ENCODE measurements at regions not wholly inside any gene's neighbourhood (a gene's known extent, or its start where the extent isn't known, plus 50 kb on each side); places are given as distances from the start of the nearest gene placed in this dataset.

DNA sequence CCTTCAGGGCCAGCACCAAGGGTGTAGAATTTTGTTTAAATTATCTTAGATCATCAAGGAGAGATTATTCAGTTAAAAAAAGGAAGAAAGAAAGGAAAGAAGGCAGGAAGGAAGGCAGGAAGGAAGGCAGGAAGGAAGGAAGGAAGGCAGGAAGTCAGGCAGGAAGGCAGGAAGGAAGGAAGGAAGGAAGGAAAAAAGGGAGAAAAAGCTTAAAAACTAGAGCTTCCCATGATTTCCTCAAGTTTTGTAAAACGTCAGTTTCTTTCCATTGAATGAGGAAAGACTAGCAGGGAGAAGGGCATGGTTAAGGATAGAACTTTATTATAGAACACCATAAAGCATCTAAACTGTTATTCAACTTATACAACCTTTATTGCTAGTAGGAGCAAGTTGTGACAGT is 2672.0 kb upstream of the PCDH20 start:
- TF ChIP-seq, protein P1, sequence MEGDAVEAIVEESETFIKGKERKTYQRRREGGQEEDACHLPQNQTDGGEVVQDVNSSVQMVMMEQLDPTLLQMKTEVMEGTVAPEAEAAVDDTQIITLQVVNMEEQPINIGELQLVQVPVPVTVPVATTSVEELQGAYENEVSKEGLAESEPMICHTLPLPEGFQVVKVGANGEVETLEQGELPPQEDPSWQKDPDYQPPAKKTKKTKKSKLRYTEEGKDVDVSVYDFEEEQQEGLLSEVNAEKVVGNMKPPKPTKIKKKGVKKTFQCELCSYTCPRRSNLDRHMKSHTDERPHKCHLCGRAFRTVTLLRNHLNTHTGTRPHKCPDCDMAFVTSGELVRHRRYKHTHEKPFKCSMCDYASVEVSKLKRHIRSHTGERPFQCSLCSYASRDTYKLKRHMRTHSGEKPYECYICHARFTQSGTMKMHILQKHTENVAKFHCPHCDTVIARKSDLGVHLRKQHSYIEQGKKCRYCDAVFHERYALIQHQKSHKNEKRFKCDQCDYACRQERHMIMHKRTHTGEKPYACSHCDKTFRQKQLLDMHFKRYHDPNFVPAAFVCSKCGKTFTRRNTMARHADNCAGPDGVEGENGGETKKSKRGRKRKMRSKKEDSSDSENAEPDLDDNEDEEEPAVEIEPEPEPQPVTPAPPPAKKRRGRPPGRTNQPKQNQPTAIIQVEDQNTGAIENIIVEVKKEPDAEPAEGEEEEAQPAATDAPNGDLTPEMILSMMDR (IDR thresholded peaks at IDR 0.05), result no peak
- TF ChIP-seq POLR2A (IDR thresholded peaks at IDR 0.05), result no peak
